Anterior cingulate cortex (tissue), 58 donors: ENCODE measurements at regions not wholly inside any gene's neighbourhood (a gene's known extent, or its start where the extent isn't known, plus 50 kb on each side); places are given as distances from the start of the nearest gene placed in this dataset.

Experiments
- DNase-seq, 58 donors: peaks; one replicate each; lab custom pipeline; 2025; lab: John Stamatoyannopoulos, UW

DNA sequence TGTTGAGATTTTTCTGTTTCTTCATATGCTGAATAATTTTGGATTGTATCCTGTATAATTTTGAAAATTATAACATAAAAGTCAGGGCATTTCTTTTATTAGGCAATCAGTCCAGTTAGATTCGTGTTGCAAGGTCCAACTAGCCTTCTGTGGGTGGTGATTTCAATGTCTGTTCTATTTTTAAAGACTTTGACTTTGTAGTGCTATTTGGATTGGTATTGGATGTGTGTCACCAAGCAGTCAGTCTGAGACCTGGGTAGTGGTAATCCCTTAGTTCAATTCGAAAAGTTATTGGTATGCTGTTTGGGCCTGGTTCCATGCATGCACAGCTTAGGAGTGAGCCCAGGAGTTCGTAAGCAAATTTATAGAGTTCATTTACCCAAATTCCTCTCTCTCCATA lies 82.2 kb downstream of the EPDR1 start:
- no peak for DNase-seq

DNA sequence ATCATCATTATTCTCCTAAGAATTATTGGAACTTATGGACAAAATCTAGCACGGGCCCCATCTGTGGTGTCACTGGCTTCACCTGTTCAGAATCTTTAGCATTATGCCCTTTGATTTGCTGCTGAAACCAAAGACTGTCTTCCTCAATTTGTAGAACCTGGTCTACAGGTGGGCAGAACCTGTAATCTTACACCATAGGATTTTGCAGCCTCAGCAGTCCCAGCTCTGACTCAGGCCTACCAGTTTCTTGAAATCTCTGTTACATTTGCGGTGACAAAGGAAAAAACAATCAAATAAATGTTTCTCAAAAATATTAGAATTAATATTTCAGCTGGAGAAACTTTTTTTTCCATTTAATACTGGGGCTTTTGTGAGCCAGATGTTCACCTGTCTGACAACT lies 86.1 kb downstream of the EPDR1 start:
- no peak for DNase-seq

DNA sequence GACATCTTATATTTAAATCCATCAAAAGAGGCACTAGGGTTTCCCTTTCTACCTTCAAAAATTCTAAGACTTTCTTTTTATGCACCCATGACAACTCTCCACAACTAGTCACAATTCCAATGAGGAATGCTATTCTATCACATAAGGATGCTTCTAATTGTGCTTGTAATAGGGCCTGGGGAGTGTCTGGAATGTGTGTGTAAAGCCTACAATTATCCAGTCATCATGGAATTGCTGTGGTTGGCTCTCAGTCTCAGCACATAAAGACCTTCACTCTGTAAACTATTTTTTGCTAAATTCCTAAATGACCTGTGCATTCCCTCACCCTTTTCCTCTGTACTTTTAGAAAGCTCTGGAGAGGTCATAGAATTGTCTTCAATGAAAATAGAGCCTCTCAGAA lies 86.7 kb downstream of the EPDR1 start:
- no peak for DNase-seq

DNA sequence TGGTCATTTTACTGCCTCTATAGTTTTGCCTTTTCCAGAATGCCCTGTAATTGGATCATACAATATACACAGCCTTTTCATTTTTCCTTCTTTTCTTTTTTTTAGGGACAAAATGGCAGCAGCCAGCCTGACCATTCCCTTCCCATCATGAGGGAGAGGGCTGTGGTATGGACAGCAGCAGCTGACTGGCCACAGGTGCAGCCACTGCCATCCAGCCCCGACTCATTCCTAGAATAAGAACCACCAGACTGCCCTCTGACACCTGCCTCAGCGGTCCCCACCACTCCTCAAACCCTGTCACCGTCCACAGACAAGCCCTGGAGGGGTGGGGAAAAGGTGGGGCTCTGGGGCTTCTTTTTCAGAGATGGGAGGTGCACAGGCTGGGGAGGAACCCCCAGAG lies 92.8 kb downstream of the EPDR1 start:
- DNase-seq: no peak

DNA sequence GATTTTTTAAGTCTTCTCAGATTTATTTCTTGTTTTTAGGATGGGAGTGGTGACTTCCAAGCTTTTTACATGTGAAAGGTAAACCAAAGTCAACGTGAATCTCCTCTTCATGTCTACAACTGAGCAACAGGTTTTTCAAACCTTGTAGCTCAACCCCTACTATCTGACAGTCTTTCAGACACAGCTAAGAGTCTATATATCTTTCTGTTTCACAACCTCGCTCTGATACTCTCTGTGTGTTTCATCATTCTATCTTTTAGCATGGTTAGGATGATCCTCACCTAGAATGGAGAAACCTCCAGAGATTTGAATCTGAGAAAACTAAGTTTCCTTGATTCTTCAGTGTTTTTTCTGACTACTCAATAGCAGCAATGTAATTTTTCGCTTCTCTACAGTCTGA lies 96.1 kb downstream of the EPDR1 start:
- DNase-seq: no peak

DNA sequence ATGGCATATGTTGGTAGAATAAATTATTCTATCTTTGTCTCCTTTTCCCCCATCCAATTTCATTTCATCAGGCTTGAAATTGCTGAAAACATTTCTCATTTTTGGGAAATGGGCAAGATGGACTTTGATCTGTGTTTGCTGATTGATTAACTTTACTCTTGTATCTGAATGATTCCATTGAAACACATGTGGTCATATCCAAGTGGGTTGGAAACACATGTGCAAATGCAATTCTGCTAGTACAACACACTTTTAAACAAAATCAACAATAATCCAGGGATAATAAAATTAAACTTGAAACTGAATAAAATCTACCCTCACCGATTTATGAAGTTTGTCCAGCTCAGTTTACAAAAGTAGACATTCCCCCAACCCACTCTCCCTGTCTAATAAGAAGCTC lies 96.9 kb downstream of the EPDR1 start:
- no peak for DNase-seq

DNA sequence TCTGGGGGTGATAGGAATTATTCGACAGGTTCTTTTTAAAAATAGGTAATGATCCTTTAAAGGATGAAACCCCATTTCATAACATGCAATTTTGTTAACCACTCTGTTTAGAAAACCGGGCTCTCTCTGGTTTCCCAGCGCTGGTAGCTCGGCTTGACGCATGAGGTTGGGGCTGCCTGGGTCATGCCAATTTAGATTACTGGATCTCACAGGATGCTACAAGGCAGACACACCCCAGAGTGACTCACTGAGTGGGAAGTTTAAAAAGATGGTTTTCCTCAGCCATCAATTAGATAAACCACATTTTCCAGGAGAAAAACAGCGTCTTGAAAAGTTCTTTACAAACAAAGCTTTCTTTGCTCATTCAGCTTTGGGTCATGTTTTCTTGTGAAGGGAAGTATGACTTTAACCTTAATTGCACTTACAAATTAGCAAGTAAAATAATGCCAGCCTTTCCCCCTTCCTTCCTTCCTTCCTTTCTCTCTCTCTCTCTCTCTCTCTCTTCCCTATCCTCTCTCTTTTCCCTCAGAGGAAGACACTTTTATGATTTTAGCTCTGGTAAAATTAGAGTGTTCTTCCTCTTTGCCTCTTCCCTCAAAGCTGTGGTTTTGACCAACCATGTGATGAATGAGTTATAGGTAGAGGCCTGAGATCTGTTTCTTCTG lies 99.8 kb downstream of the EPDR1 start:
- no peak for DNase-seq

DNA sequence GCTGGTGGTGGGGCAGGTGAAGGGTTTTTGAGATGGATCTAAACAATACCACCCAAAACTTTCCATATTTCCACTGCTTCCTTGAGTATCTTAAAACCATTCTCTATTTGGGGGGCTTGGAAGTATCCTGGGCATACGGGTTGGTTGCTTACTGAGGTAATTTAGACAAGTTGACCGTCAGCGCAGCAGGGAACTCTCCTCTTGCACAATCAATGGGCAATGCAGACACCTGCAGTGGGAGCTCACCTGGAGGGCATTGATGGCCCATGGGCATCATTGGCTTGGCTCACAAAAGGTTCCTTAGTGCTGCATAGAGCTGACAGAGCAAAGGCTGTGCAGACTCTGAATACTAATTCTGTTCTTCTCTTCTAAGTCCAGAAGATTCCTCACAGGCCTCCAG lies 101.5 kb downstream of the EPDR1 start:
- no peak for DNase-seq

DNA sequence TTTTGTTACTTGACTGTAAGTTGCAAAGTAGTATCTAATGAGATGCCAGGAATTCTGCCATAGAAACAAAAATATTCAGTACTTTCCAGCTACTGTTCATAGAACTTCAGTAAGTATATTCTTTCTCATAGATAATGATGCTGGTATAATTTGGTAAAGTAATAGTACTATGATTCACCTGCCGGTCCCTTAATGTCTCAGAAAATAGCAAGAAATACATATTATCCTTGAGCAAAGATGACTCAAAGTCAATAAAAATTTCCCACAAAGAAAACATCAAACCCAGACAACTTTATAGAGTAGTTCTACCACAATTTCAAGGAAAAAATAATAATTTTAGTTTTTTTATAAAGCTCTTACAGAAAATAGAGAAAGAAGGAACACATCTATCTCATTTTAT lies 105.4 kb downstream of the EPDR1 start:
- DNase-seq: no peak

DNA sequence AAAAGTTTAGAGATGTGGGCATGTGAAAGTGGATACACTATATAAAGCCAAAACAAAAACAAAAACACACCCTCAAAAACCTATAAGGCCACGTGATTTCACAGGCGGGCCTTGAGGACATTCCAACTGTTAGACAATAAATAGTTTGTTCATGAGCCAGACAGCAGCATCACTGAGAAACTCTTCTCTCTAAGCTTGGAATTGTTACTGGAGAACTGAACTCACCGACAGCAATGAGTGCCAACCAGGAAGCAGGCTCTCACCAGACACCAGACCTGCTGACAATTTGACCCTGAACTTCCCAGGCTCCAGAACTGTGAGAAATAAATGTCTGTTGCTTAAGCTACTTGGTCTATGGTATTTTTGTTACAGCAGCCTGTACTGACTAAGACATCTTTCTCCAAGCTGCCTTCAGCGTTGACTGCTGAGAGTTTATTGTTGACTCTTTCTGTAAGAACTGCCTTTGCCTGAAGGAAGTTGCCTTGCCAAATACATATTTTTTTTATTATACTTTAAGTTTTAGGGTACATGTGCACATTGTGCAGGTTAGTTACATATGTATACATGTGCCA lies 107.5 kb downstream of the EPDR1 start:
- DNase-seq: no peak

DNA sequence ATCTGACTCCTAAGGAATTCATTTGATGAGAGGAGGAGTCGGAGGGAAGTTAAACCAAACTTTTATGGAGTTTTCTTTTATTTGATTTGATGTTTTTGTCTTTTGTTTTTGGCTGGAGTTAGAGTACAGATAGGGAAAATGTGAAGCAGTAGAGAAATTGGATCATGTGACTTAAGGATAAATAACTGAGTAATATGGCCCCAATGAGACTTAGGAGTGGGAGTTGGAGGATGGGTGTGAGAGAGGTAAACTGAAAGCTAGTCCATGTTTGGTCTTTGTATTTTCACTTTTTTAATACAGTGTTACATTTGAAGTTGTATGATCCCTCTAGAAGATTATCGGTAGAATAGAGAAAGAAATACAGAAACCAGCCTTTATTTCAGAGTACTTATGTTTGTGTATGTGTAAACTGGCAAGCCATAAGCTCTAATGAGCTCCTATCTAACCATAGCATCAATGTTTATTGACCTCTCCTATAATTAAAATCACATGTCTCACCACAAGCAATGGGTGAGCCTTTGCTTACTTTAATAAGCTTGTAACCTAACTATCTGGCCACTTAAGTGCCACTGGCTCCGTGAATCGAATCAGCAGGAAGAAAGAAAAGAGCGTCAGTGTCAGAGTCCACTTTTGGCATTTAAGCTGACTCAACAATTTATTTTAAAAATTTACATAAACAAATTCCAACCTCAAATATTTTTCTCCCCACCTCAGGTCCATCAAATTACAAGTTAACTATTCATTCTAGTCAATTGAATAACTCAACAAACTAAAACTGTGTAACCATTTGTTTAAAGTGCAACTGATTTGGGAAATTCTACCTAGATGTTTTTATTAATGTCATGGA lies 113.8 kb downstream of the EPDR1 start:
- no peak for DNase-seq

DNA sequence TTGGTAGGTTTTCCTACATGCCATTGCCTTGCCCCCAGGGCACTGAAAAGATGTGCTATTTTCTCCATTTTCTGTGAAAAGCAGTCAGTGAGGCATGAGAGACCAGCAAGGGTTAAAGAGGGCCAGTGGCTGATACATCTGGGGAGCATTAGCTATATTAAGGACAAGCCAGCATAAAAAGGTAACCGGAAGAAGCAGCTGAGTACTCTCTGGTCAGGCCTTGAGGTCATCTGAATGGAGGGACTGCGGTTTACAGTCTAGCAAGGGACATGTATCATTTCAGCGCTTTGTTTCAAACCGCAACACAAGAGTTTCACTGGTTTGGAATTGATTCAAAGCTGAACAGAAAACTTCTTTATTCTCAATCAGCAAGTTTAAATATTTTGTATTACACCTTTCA lies 120.4 kb downstream of the EPDR1 start:
- DNase-seq: no peak

DNA sequence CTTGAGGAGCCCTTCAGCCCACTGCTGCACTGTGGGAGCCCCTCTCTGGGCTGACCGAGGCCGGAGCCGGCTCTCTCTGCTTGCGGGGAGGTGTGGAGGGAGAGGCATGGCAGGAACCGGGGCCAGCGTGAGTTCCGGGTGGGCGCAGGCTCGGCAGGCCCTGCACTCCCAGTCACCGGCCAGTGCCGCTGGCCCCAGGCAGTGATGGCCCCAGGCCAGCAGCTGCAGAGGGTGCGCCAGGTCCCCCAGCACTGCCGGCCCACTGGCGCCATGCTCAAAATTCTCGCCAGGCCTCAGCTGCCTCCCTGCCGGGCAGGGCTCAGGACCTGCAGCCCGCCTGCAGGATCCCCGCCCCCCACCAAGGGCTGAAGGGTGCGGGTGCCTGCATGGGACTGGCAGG lies 128.4 kb upstream of the STARD3NL start:
- DNase-seq: no peak

DNA sequence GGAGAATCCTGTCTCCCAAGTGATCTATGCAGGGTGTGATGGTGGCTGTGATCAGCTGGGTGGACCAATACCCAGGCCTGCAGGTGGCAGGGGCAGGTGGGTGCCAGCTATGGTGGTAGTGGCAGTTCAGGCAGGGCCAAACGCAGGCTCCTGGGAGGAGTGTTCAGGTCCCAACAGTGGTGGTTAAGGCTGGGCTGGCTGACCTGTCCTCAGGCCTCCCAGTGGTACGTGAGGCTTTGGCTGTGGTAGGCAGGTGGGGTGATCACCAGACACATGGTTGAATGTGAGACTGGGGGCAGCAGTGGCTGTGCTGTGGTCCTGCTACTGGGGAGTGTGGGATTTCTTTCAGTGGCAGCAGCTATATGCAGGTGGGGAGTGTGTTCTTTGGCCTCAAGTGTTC lies 126.7 kb upstream of the STARD3NL start:
- DNase-seq: no peak

DNA sequence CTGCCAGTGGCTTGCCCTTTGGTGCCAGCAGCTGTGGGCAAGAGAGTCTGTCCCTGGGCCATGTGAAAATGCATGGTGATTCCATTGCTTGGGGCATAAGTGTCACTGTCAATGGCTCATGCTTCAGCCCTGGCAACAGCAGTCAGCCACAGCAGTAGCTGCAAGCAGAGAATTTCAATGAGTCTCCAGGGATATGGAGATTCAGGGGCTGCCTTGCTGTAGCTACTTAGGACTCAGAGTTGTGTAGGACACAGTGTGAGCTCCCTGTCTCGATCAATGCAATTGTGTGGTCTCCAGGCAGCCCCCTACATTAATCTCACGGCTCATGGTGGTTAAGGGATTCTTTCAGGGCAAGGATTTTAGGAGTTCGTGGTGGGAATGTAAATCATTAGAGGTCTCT lies 126.3 kb upstream of the STARD3NL start:
- peak in 7 of 58 donors; percentile 1 to 32 (median 5) for DNase-seq

DNA sequence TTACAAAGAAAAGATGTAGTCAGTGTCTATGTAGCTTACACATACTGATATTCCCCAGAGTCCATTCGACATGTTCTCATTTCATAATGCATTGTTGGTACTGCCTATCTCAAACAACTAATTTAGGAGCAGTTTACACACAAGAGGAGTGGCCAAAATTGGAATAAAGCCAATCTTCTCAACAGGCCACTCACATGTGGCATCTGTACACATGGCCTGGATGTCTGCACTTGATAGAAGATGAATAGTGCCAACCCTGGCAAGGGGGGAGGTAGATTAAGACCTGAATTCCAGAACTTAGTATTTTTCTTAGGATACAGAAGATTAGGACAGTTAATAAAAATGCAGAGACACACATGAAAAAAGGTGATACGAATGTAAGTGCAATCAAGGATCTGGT lies 125.3 kb upstream of the STARD3NL start:
- no peak for DNase-seq

DNA sequence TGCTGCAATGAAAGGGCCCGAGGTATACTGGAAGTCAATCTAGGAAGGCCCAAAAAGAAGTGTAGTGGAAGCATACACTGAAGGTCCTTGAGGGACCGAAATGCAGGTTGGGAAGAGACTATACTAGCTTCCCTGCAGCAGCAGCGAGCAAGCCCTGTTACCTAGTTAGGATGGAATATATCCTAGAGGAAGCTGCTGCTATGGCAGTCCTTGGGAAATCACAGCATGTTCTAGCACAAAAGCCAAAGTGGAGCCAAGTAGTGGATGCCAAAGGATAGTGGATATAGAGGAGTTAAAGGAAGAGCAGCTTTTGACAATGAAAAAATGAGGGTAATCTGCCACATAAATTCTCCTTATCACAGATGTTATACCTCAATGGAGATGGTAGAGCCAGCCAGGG lies 123.8 kb upstream of the STARD3NL start:
- DNase-seq: no peak

DNA sequence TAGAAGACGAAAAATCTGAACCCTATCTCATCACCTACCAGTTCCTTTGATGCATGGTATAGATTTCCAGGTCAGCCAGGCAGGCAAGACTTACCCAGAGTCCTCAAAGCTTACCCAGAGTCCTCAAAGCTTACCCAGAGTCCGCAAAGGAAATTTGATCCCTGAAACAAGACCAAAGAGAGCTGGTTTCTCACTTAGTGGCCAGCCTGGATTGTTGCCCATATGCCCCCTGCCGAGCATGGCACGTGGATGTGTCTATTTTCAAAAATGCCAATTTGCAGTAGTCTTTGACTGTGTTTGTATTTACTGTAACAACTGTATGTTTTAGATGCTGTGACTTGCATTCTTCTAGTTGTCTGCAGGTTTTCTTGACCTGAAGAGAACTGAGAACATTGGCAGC lies 120.2 kb upstream of the STARD3NL start:
- no peak for DNase-seq

DNA sequence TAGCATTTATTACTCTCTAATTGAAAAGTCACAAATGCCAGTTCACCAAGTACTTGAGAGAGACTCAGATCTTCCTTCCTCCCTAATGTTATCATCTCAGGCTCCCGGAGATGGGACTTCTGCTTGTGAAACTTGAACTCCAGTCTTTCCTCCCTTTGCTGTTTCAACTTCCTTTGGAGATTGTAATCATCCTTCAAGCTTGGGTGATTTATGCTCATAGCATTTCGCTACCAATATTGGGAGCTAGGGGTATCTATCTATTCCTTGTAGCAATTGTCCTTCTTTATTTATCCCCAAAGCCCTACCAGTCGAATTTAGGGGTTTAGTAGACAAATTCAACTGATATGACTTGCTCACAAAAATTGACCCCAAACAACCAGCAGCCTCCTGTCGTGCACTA lies 117.9 kb upstream of the STARD3NL start:
- no peak for DNase-seq

DNA sequence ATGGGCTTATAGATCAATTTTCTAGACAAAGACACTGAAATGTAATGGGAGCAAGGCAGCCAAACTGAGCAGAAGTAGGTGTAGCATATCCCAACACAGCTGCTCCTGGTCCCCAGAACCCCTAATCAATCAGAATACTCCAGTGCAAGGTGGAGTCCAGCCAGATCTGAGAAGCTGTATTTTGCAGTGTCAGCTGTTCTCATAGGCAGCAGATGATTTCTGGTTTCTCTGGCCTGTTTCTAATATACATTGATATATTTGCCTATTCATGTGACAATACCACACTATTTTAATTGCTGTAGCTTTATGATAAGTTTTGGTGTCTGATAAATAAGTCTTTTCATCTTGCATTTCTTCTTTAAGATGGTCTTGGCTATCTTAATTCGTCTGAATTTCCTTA lies 117.4 kb upstream of the STARD3NL start:
- DNase-seq: no peak

DNA sequence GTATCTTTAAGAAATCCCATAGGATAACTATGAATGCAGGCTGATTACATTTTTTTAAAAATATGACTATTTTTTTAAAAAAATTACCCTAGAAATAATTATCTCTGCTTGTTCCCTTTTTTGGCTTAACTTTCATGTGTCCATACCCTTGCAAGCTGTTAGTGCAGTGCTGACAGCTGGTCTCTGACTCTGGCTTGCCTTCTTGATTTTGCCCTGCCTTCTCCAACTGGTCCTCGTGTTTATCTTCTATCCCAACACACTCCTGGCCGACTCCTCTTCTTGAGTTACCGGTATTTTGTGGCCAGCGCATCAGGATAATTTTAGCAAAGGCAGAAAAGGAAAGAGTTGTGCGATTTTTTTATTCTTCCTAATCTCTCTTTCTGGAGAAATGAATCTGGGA lies 111.7 kb upstream of the STARD3NL start:
- DNase-seq: no peak

DNA sequence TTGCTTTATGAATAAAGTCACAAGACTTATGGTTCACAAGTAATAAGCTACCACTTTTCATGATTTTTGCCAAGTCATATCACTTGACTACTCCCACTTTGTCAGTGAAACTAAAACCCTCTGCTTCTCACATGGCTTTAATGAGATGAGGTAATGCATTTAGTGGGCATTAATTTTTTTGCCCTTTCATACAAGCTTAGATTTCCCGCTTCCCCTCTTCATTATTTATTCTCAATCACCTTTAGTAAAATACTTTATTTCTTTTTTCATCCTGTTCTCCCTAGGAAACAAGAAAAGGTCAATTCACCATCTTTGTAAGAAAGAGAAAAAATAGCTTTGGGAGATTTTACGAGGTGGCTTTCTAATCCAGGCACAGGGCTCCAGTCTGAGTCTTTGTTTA lies 109.6 kb upstream of the STARD3NL start:
- no peak for DNase-seq
